ENCODE measurements at regions not wholly inside any gene's neighbourhood (a gene's known extent, or its start where the extent isn't known, plus 50 kb on each side); places are given as distances from the start of the nearest gene placed in this dataset.

DNA sequence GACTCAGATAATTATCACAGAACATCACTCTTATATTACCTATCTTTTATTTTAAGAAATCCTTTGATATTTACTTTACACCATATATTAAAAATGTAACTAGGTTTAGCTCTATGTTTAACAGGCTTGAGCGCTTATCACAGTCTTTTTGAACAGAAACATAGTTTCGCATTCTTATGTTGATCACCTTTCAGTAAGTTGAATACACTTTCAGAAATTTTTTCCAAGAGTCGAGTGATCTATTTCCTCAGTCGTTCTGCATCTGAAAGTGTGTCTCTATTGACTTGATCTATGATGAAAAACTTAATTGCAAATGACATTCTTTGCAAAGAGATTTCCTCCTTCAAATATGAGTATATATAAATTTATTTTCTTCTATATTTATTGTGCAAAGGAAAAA is 516.6 kb upstream of the KCNMB2 start:
- TF ChIP-seq, protein P1, sequence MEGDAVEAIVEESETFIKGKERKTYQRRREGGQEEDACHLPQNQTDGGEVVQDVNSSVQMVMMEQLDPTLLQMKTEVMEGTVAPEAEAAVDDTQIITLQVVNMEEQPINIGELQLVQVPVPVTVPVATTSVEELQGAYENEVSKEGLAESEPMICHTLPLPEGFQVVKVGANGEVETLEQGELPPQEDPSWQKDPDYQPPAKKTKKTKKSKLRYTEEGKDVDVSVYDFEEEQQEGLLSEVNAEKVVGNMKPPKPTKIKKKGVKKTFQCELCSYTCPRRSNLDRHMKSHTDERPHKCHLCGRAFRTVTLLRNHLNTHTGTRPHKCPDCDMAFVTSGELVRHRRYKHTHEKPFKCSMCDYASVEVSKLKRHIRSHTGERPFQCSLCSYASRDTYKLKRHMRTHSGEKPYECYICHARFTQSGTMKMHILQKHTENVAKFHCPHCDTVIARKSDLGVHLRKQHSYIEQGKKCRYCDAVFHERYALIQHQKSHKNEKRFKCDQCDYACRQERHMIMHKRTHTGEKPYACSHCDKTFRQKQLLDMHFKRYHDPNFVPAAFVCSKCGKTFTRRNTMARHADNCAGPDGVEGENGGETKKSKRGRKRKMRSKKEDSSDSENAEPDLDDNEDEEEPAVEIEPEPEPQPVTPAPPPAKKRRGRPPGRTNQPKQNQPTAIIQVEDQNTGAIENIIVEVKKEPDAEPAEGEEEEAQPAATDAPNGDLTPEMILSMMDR (conservative IDR thresholded peaks at IDR 0.05), result no peak
- no peak for TF ChIP-seq ZFX (IDR thresholded peaks at IDR 0.05)

All from C4-2B (cell line).